Activated naive CD4-positive, alpha-beta T cell treated with anti-CD3 and anti-CD28 coated beads for 36 hours (primary cell): ENCODE measurements at regions not wholly inside any gene's neighbourhood (a gene's known extent, or its start where the extent isn't known, plus 50 kb on each side); places are given as distances from the start of the nearest gene placed in this dataset.

Source experiments
- CTCF ChIA-PET: fragments of 350-600 bp; sonication (Branson Sonifier 250); formaldehyde crosslinking; loops from one replicate; lab custom pipeline; 2021; ENCODE audit warnings: antibody characterized with exemption; lab: Charles Lee
- DNase-seq: peaks from one replicate; pipeline ENCODE4 v3.0.0-alpha.2; 2020
- H3K27ac Mint-ChIP-seq: one replicate; pipeline ENCODE4 v1.8.0; 2021; ENCODE audit warnings: mild to moderate bottlenecking, mixed read lengths
- H3K27me3 Mint-ChIP-seq: one replicate; pipeline ENCODE4 v1.8.0; 2021; ENCODE audit warnings: low read depth, mixed read lengths
- H3K36me3 Mint-ChIP-seq: one replicate; pipeline ENCODE4 v1.8.0; 2021; ENCODE audit warnings: low read depth, mixed read lengths
- H3K4me1 Mint-ChIP-seq: one replicate; pipeline ENCODE4 v1.8.0; 2021; ENCODE audit warnings: low read depth, mixed read lengths
- H3K4me3 Mint-ChIP-seq: one replicate; pipeline ENCODE4 v1.8.0; 2021; ENCODE audit warnings: mild to moderate bottlenecking, moderate library complexity, mixed read lengths
- H3K9me3 Mint-ChIP-seq: one replicate; pipeline ENCODE4 v1.8.0; 2021; ENCODE audit warnings: mixed read lengths
- intact Hi-C: fragments of 100-400 bp; cut with micrococcal nuclease; formaldehyde crosslinking; loops from one replicate; pipeline ENCODE4 v1.15.1; 2023

DNA sequence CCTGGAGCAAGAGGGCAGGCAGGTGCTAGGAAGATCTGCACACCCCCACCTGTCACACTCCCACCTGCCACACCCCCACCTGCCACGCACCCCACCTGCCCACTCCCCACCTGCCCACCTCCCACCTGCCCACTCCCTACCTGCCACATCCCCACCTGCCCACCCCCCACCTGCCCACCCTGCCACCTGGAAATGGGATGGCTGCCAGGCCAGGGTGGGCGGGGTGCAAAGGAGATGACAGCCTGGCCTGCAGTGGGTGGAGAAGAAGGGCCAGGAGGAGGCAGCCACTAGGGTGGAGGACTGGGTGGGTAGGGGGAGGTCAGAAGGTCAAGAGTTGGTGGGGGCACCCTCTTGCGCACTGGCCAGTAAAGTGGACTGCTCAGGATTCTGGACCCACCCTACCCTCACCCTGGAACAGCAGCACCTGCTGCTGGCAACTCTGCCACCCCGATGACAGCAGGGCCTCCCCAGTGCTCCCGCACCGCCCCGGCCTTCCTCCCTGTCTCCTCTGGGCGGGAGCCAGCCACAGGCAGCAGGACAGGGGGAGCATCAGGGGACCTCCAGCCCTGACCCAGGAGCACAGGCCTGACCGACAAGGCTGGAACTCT lies 66.8 kb upstream of the NKX1-1 start:
- Mint-ChIP-seq H3K9me3 (peaks cover 4% of the 10 kb centered on the region), H3K4me1 (no peaks in the 10 kb centered on the region), H3K27ac (no peak overlapping the region), H3K27me3 (peaks cover 13% of the 10 kb centered on the region), H3K36me3 (no peaks in the 10 kb centered on the region), H3K4me3 (no peak overlapping the region)
- intact Hi-C loops, result no loop called here
- DNase-seq, result no peak
- CTCF ChIA-PET, result no interaction called here

DNA sequence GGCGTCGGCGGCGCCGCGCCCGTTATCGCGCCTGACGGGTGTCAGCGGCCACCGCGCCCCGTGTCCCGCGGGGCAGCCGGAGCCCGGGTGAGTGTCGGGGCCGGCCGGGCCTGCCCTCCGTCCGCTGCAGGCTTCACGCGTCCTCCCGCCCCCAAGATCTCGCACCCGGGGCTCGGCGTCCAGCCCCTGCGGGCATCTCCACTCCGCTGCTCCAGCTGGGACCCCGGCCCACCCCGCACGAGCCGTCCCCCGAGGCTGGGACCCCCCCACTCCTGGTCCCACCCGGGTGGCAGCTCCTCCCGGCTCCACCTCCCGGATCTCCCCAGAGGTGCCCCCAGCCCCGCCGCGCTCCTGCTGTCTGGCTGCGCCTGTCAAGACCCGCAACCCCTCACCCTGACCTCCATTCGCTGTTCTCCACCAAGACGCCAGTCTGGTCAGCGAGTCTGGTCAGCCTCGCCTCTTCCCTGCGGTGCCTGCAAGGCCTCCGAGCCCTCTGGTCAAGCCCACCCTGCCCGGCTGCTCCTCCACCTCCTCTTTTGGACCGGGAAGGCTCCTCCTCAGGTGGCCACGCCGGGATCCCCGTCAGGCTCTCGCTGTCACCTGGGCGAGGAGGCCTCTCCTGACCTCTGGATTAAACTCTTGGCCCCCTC lies 66.0 kb upstream of the NKX1-1 start:
- no peak overlapping the region for H3K27ac Mint-ChIP-seq
- peaks cover 12% of the 10 kb centered on the region for H3K9me3 Mint-ChIP-seq
- intact Hi-C loops, result no loop called here
- CTCF ChIA-PET, result no interaction called here
- no peak for DNase-seq
- H3K36me3 Mint-ChIP-seq, result no peaks in the 10 kb centered on the region
- peaks cover 13% of the 10 kb centered on the region for H3K27me3 Mint-ChIP-seq
- H3K4me3 Mint-ChIP-seq, result no peak overlapping the region
- H3K4me1 Mint-ChIP-seq, result no peaks in the 10 kb centered on the region

DNA sequence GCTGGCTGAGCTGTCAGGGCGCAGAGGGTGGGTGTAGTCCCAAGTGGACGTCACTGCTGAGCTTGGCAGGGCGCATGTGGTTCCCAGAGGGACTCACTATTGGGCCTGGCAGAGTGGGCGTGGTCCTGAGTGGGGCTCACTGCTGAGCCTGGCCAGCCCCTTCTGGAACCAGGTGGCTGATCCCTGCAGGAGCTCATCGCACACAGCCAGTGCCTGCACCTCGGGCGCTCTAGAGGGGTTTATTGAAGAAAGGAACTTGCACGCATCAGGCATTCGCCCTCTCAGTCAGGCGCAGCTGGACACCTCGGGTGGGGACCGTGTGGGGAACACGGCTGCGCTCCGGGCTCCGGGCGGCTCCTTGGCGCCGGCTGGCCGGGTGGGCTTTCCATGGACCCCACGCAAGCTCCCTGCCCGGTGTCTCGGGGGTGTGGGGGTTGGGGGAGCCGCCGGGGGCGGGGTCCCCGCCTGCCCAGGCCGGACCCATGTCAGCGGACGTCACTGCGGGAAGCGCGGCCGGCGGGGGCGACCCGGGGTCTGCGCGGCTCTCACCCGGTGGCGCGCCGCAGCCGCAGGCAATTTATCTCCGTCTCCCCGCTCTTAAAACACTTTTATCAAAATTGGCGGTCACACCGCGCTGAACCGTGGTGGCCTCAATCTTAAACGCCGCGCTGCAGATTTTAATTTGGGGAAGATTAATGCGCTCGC lies 65.4 kb upstream of the NKX1-1 start:
- peaks cover 13% of the 10 kb centered on the region for H3K27me3 Mint-ChIP-seq
- intact Hi-C loops, result no loop called here
- no peak for DNase-seq
- CTCF ChIA-PET, result no interaction called here
- no peak overlapping the region for H3K4me3 Mint-ChIP-seq
- peaks cover 12% of the 10 kb centered on the region for H3K9me3 Mint-ChIP-seq
- no peak overlapping the region for H3K27ac Mint-ChIP-seq
- no peaks in the 10 kb centered on the region for H3K4me1 Mint-ChIP-seq
- H3K36me3 Mint-ChIP-seq, result no peaks in the 10 kb centered on the region

DNA sequence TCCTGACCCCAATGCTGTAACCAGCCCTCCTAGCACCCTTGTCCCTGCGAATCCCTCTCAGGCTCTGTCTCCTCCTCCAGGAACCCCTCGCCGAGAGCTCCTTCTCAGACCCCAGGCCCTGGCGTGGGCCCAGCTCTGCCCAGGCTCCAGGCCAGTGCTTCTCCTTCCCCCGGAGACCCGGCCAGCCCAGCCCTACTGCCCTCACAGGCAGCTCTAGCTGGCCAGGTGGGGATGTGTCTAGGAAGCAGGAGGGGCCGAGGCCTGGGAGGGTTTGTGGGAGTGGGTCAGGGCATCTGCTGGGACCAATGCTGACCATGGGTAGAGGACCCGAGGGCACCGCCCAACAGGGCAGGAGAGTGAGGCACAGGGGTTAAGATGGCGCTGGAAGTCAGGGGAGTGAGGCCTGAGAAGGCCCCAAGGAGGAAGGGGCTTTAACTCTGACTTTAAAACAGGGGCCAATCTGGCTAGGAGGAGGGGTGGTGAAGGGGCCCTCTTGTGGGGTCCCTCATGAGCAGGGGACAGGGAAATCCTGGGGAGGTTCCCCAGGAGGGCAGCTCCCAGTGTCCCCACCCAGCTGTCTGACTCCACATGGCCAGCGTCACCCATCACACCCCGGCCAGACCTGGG lies 64.7 kb upstream of the NKX1-1 start:
- intact Hi-C loops, result no loop called here
- Mint-ChIP-seq H3K9me3 (peaks cover 12% of the 10 kb centered on the region), H3K27ac (no peak overlapping the region), H3K4me1 (no peaks in the 10 kb centered on the region), H3K4me3 (no peak overlapping the region), H3K27me3 (peaks cover 13% of the 10 kb centered on the region), H3K36me3 (no peaks in the 10 kb centered on the region)
- no peak for DNase-seq
- CTCF ChIA-PET, result no interaction called here

DNA sequence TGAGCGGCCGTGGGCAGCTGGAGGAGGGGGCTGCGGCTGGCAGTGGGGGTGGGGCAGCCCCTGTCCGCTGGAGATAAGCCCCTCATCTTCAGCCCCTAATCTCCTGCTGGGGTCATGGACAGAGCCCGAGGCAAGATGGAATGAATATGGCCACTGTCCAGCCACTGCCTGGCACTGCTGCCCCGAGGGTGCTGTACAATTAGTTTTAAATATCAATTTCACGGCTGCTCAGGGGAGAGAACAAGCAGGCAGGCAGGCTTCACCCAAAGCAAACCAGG lies 64.1 kb upstream of the NKX1-1 start:
- intact Hi-C loops, result no loop called here
- H3K9me3 Mint-ChIP-seq, result peaks cover 12% of the 10 kb centered on the region
- CTCF ChIA-PET, result no interaction called here
- no peak overlapping the region for H3K27ac Mint-ChIP-seq
- no peaks in the 10 kb centered on the region for H3K4me1 Mint-ChIP-seq
- no peak for DNase-seq
- H3K27me3 Mint-ChIP-seq, result peaks cover 13% of the 10 kb centered on the region
- H3K36me3 Mint-ChIP-seq, result no peaks in the 10 kb centered on the region
- no peak overlapping the region for H3K4me3 Mint-ChIP-seq

DNA sequence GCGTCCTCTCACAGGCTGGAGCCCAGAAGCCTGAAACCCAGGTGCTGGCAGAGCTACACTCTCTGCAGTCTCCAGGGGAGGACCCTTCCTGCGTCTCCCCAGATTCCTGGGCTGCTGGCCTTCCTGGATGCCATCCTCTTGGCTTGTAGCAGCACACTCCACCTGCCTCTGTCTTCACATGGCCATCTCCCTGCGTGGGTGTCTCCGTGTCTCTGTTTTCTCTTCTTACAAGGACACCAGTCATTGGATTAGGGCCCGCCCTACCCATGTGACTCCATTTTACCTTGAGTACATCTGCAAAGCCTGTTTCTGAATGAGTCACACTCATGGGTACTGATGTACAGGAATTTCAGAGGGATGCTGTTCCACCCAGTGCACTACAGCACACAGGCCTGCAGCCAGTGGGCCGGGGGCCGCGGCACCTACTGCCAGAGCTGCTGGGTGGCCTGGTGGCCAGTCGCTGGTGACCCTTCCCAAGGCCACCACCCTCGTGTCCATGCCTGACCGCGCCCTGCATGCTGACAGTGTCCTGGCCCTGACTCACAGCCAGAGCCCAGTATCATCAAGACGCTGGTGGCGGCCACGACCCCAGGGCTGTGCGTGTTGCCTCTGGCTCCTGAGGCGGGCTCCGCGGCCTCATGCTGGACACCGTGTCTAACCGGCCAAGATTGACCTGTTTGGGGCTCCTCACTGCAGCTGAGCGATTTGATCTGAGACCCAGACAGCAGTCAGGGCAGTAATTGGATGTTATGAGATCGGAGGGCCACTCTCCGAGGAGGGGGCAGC lies 63.6 kb upstream of the NKX1-1 start:
- no peak for DNase-seq
- no peak overlapping the region for H3K4me3 Mint-ChIP-seq

DNA sequence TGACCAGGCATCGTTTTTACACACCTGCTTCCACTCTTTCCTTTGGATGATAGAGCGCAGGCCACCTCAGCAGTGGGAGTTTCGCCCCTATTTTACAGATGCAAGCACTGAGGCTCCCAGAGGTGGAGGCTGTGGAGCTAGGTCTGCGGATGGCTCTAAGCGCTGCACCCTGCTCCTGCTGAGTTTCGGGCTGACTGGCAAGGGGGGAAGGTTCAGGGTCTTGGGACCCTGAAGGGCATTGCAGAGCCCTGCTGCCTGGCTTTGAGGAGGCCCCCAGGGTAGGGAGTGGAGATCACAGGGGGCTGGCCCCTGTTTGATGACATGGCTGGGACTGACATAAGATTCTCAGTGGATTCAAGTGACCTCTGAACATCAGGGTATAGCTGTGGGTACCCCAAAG lies 62.8 kb upstream of the NKX1-1 start:
- H3K4me3 Mint-ChIP-seq, result no peak overlapping the region
- intact Hi-C loops, result no loop called here

More for the DNA sequence above, 63.6 kb upstream of the NKX1-1 start:
- intact Hi-C loops, result no loop called here
- no peaks in the 10 kb centered on the region for H3K4me1 Mint-ChIP-seq
- CTCF ChIA-PET, result no interaction called here
- peaks cover 12% of the 10 kb centered on the region for H3K9me3 Mint-ChIP-seq
- peaks cover 13% of the 10 kb centered on the region for H3K27me3 Mint-ChIP-seq
- H3K27ac Mint-ChIP-seq, result no peak overlapping the region
- no peaks in the 10 kb centered on the region for H3K36me3 Mint-ChIP-seq

DNA sequence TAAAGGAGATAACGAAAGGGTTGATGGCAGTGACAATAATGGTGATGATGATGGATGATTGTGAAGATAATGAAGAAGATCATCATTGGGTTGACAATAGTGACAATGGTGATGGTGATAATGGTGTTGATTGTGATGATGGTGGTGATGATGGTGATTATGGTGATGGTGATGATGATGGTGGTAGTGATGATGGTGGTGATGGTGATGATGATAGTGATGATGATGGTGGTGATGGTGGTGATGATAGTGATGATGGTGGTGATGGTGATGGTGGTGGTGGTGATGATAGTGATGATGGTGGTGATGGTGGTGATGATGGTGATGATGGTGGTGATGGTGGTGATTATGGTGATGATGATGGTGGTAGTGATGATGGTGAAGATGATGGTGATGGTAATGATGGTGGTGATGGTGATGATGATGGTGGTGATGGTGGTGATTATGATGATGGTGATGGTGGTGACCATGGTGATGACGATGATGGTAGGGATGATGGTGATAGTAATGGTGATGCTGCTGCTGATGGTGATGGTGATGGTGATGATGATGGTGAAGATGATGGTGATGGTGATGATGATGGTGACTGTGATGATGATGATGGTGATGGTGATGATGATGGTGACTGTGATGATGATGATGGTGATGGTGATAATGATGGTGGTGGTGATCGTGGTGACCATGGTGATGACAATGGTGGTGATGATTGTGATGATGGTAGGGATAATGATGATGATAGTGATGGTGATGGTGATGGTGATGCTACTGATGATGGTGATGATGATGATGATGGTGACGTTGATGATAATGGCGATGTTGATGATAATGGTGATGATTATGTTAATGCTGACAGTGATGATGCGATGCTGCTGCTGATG lies 61.6 kb upstream of the NKX1-1 start:
- Mint-ChIP-seq H3K4me3 (no peak overlapping the region), H3K27me3 (peaks cover 10% of the 10 kb centered on the region), H3K9me3 (peaks cover 12% of the 10 kb centered on the region), H3K4me1 (no peaks in the 10 kb centered on the region), H3K36me3 (no peaks in the 10 kb centered on the region), H3K27ac (no peak overlapping the region)
- intact Hi-C loops, result no loop called here
- CTCF ChIA-PET, result no interaction called here
- no peak for DNase-seq

More for the DNA sequence above, 62.8 kb upstream of the NKX1-1 start:
- H3K36me3 Mint-ChIP-seq, result no peaks in the 10 kb centered on the region
- H3K27ac Mint-ChIP-seq, result no peak overlapping the region
- CTCF ChIA-PET, result no interaction called here
- no peak for DNase-seq
- peaks cover 10% of the 10 kb centered on the region for H3K27me3 Mint-ChIP-seq
- no peaks in the 10 kb centered on the region for H3K4me1 Mint-ChIP-seq
- peaks cover 12% of the 10 kb centered on the region for H3K9me3 Mint-ChIP-seq

DNA sequence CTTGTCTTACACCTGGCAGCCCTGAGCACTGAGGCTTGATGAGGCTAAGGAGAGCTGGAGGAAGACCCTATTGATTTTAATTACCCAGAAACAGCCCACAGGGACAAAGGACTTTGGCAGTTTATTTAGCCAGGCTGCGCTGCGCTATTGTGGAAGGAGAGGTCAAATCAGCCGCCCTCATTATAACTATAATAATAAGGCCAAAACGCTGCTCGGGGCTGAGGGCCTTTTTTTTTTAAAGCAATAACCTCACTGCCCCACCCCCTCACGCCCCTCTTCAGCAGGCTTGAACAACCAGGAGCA lies 60.6 kb upstream of the NKX1-1 start:
- intact Hi-C loops, result no loop called here
- Mint-ChIP-seq H3K27me3 (peaks cover 9% of the 10 kb centered on the region), H3K4me1 (no peaks in the 10 kb centered on the region), H3K36me3 (no peaks in the 10 kb centered on the region), H3K27ac (no peak overlapping the region), H3K4me3 (no peak overlapping the region), H3K9me3 (peaks cover 12% of the 10 kb centered on the region)
- CTCF ChIA-PET, result no interaction called here
- DNase-seq, result no peak

DNA sequence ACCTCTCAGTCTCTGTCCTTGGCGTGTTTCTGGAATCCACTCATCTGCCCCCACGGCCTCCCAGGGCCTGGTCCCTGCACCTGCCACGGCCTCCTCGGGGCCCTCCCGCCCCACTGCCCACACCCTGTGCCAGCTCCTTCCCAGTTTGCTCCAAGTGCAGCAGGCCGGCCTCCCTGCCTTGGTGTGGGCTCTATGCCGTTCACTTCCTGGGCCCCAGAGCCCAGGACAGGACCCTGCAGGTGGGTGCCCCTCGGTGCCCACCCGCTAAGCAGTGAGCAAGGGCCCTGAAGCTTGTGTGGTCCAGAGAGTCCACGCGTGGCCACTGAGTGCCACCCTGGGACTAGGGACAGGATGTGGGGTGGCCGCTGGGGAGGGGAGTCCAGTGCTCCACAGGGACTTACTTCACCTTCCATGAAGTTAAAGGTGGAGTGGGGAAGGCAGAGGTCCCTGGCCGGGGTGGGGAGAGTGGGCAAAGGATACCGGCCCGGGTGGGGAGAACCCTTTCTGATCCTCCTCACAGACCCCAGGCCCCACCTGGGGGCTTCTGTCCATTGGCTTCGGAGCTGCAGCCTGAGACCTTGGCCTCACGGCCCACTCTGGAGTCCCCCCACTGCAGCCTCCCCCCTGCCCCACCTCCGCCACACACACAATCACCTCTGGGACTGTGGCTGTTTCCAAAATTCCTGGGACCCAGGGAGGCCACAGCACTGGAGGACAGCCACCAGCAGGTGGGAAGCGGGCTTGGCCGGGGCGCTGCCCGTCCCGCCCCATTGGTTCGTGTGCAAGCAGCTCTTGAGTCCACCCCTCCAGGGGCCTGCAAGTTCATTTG lies 60.0 kb upstream of the NKX1-1 start:
- DNase-seq, result no peak
- intact Hi-C loops, result no loop called here
- Mint-ChIP-seq H3K9me3 (peaks cover 12% of the 10 kb centered on the region), H3K27ac (no peak overlapping the region), H3K27me3 (peaks cover 9% of the 10 kb centered on the region), H3K36me3 (no peaks in the 10 kb centered on the region), H3K4me3 (no peak overlapping the region), H3K4me1 (no peaks in the 10 kb centered on the region)
- CTCF ChIA-PET, result no interaction called here
